EH (cell line): ENCODE measurements at regions not wholly inside any gene's neighbourhood (a gene's known extent, or its start where the extent isn't known, plus 50 kb on each side); places are given as distances from the start of the nearest gene placed in this dataset.
"Not testable (repeated sequence)": the region's sequence is repeated elsewhere in the genome, so short reads cannot be mapped to it uniquely, and the experiment has no call there.

ENCODE experiments used
- DNase-seq: peaks from one replicate; pipeline ENCODE4 v3.0.0-alpha.2; 2015; ENCODE audit warnings: low read depth

DNA sequence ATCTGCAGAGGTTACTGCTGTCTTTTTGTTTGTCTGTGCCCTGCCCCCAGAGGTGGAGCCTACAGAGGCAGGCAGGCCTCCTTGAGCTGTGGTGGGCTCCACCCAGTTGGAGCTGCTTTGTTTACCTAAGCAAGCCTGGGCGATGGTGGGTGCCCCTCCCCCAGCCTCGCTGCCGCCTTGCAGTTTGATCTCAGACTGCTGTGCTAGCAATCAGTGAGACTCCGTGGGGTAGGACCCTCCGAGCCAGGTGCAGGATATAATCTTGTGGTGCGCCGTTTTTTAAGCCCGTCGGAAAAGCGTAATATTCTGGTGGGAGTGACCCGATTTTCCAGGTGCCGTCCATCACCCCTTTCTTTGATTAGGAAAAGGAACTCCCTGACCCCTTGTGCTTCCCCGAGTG lies 211.4 kb downstream of the BTBD3 start:
- not testable (repeated sequence) for DNase-seq

- DNase-seq, result not testable (repeated sequence)
These were observed 211.8 kb downstream of the BTBD3 start for GRCh38 chr20:12129532-12129931.

DNA sequence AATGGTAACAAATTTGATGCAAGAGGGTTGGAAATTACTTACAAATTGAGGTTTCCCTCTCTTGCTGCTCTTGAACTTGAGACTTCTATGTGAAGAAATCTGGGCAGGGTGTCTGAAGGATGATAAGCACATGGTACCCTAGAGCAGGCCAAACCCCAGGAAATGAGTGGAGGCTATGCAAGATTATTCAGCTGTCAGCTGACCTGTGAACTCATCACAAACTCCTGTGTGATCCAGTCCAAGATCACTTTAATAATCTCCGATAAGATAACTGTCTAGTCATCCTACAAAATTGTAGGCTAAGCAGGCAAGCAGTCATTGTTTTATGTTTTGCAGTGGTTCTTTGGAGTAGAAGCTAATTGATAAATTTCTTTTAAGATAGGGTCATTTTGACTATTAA lies 213.1 kb downstream of the BTBD3 start:
- DNase-seq, result no peak

- no peak for DNase-seq
These were observed 215.9 kb downstream of the BTBD3 start for GRCh38 chr20:12133553-12133952.

GRCh38 chr20:12145951-12146350 lies 228.3 kb downstream of the BTBD3 start:
- DNase-seq, result not testable (repeated sequence)

DNA sequence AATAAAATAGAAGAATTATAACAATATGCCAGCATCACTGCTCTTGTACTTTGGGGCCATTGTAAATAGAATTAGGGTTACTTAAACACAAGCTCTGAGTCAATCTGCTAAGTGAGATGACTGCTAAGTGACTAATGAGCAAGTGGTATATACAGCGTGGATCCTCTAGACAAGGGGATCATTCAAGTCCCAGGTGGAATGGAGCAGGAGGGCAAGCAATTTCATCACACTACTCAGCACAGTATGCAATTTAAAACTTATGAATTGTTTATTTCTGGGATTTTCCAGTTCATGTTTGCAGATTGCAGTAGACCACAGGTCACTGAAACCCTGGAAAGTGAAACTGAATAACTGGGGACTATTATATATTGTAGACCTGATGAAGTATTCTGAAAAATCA lies 235.3 kb downstream of the BTBD3 start:
- no peak for DNase-seq

DNA sequence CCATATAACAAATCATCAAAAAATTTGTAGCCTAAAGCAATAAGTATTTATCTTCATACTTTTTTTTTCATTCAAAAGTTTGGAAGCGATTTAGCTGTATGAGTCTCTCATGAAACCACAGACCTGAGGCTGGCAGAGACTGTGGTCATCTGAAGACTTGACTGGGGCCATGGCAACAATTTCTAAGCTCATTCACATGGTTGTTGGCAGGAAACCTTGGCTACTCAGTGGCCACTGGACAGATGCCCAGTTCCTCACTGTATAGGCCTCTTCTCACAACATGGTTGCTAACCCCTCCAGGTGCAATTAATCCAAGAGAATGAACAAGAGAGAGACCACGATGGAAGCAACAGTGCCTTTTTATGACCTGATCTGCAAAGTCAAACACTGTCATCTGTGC lies 235.9 kb downstream of the BTBD3 start:
- no peak for DNase-seq

GRCh38 chr20:12156252-12156651 lies 238.6 kb downstream of the BTBD3 start:
- DNase-seq, result no peak

GRCh38 chr20:12159261-12159660 lies 241.6 kb downstream of the BTBD3 start:
- no peak for DNase-seq

- DNase-seq, result no peak
These were observed 244.0 kb downstream of the BTBD3 start for GRCh38 chr20:12161734-12162133.

- peak; percentile 1 for DNase-seq
These were observed 248.5 kb downstream of the BTBD3 start for GRCh38 chr20:12166053-12166717.

DNA sequence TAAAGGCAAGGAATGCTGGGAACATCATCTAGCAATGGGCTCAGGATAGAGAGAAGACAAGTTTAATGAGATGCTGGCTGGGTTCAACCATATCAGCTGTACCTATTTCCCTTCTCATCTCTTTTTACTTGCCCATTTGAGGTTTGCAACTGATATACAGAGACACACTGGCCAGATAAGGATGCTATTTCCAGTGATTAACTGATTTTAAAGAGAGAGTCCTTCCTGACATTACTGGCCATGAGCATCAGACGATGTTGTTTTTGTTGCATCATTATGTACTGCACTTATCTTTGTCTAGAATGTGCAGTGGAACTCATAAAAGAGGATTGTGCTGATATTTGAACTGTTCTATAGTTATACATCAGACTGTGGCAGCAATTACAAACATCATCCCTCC lies 252.7 kb downstream of the BTBD3 start:
- DNase-seq, result no peak

- no peak for DNase-seq
These were observed 254.3 kb downstream of the BTBD3 start for GRCh38 chr20:12171923-12172524.

DNA sequence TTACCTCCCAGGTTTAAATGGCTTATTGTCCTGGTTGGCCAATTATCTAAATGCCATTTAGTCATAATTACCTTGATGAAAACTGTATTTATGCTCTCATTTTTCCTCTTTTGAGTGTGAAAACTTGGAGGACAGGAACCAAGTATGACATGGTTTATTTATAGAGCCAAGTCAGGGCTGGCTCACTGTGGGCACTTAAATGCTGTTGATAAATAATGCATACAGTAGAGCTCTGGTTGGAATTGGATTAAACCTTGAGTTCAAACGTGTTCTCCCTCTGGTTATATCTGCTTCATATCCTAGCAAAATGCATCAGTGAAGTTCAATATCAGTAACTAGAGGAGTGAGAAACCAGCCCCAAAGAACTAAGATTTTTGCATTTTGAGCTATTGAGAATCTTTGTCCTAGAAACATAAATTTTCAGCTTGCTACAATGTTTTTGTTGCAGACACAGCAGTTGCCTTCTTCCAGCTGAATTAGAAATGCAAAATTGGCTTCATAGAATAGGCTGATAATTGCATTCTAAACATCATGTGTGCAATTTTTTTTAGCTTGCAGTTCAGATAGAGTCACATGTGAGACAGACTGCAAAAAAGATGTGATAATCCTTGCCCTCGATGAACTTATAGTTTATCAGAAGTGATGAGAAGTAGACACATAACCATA lies 255.8 kb downstream of the BTBD3 start:
- no peak for DNase-seq

DNA sequence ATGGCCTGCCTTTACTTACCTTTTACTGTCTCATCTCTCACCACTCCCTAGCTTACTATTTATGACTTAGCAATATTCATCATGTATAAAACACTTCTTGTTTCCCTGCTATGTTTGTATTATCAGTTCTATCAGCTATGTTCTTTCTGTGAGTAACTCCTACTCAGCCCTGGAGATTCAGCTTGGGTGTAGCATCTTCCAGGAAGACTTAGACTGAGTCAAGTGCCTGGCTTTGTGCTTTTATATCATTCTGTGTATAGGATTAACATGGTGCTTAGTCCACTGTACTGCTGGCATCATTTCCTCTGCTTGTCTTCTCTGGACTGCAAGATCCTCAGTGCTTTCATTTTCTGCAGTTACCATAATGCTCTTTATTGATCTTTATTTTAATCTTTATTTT lies 257.8 kb downstream of the BTBD3 start:
- DNase-seq, result no peak

DNA sequence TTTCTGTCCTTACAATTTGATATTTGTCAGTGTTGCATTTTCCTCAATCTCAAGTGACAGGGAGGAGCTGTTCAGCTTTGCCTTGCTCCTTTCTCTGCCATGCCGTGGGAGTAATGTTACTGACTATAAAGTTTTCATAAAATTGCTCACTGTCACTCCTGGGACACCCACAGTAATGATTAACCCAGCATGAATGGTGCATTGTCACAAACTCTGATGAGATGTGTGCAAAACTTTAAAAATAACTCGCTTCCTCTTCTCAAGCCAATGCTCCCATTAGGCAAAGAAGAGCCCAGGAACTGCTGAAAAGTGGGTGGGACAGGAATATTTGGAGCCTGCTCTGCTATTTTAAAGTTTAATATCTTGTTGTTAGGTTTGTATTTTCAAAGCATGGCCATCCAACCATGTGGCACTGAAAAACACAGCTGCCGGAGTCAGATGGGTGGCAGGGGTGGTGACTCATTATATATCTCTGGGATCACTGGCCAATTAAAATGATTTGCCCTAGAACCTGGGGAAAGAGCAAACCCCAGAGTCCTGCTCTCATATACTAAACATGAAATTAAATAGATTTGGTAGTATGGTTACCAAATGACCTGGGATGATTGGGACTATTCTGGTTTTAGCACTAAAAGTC lies 260.1 kb downstream of the BTBD3 start:
- no peak for DNase-seq

DNA sequence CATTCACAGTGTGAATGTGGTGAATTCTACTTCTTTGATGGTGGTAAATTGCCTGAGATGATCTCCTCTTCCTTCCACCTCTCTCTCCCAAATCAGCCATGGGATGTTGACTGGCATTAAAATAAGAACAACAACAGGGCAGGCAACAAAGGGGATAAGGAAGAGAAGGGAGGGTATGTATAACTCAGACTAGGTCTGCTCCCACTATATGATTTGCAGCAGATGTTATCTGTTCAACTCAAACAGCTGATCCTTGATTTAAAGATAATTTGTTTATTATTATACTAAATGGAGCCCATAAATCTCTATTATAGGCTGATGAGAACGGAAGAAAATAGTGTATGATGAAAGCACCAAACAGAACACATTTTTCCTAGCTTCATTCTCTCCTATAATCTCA lies 262.0 kb downstream of the BTBD3 start:
- no peak for DNase-seq

DNA sequence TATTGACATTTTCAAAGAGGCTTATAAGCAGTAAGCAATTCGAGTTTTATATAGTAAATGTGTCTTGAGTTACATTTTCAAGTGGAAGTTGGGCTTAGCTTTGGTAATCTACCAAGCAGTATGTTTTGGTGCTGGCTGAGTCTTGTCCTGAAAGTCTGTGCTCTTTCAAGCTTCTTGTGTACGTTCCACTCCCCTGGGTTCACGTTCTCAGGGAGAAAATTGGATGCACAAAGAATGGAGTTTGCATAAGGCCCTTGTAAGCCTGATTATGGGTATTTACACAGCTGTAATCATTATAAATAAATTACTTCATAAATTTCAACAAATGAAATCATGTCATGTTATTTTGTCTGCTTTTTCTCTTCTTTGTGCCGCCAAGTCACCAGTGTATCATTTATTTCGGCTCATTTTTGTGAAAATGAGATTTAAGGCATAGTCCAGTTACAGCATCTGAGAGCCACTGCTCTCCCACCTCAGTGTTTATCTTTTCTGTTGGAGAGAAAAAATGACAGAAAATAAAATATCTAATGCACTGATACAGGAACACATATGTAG lies 262.5 kb downstream of the BTBD3 start:
- DNase-seq, result no peak

DNA sequence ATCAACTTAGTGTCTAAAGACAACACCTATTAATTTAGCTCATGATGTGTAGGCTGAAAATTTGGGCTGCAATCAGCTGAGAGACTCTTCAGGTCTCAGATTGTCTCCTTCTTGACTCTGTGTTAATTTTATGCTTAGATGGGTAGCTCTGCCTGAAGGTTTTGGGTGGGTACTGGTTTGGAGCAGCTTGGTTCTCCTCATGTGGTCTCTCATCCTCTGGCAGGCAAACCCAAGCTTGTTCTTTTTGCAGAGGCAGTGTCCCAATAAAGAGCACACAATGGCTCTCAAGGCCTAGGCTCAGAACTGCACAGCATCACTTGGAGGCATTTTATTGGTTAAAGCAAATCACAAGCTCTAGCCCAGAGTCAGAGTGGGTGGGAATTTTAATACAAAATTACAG lies 280.6 kb downstream of the BTBD3 start:
- DNase-seq, result no peak

GRCh38 chr20:12199703-12200102 lies 282.0 kb downstream of the BTBD3 start:
- DNase-seq, result no peak

DNA sequence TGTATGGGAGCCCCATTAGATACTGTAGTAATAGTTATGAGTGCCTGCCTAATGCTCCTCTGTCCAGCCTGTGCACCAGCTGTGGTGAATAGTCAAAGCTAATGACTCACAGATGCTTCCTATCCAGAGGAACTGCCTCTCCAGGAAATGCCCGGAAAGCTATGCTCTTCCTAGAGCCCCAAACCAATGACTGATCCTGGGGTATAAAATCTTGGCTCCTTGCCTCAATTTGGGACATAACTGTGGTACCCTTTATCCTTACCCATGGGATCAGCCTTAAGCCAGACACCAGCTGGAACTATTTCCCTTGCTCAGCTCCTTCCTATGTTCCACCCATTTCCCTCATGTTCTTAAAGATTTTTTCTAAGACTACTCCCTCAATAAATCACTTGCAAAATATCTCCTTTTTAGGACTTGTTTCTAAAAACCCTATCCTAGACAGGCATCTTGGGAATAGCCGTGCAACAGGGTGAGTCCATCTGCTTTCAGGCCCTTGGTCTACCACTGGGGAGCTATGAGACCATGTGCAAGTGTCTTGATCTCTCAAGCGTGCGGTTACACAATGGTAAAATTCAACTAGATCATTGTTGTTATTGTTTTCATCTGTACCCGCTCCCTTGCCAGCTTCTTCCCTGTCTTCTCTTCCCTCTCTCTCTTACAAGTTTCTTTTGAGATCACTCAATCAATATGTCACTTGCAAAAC lies 283.7 kb downstream of the BTBD3 start:
- DNase-seq, result no peak

DNA sequence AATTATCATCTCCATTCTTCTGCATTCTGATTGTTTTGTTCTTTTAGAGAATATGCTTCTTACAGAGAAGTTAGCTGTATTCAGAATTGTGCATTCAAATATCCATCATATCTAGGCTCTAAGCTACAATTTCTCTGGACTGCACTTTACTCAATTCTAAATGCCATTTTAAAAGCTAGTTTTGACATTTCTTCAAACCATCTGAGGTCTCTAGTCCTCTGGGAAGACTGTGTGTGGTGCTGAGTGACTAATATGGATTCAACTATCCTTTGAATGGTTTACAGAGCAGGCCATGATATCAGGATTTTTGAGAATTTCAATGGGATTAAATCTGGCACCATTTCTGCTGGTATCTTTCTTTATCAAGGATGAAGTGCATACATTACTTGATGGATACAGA lies 285.7 kb downstream of the BTBD3 start:
- no peak for DNase-seq
